ENCODE measurements at regions not wholly inside any gene's neighbourhood (a gene's known extent, or its start where the extent isn't known, plus 50 kb on each side); places are given as distances from the start of the nearest gene placed in this dataset.

GRCh38 chrX:75638332-75638731 is 115.5 kb upstream of the ZDHHC15 start:
- TF ChIP-seq CTCF (IDR thresholded peaks at IDR 0.05) = no peak
- TF ChIP-seq POLR2A (IDR thresholded peaks at IDR 0.05) = no peak

All from ovary (tissue), 3 donors.